DMS153 treated with DMSO at 0.1 percent for 48 hours (cell line): ENCODE measurements at regions not wholly inside any gene's neighbourhood (a gene's known extent, or its start where the extent isn't known, plus 50 kb on each side); places are given as distances from the start of the nearest gene placed in this dataset.
"Not testable (repeated sequence)": the region's sequence is repeated elsewhere in the genome, so short reads cannot be mapped to it uniquely, and the experiment has no call there.

Experiments used
- DNase-seq: peaks from one replicate; lab custom pipeline; 2025; ENCODE audit not compliant: unreplicated experiment; lab: John Stamatoyannopoulos, UW

DNA sequence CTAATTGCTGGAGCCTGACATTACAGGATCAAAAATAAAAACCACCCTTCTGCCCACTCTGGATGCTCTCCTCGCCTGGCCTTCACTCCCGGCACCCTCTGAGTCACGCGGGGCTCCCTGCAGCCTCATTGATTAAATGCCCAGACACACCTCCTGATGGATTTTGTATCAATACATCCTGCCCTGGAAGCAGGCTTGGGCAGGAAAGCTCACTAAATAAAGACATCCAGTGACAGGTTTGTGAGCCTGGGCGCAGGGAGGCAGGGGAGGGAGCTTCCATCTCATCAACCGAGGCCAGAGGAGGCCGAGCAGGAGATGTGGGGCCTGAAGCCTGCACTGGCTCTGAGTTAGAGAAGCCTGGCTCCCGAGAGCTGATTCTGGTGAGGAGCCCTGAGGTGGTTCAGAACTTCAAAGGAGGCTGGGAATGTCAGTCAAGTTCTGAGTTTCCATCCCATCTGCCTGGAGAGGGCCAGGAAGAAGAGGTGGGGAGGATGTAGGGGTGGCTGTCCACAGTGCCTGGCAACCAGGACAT lies 318.6 kb downstream of the ADGRD1 start:
- DNase-seq, result not testable (repeated sequence)

DNA sequence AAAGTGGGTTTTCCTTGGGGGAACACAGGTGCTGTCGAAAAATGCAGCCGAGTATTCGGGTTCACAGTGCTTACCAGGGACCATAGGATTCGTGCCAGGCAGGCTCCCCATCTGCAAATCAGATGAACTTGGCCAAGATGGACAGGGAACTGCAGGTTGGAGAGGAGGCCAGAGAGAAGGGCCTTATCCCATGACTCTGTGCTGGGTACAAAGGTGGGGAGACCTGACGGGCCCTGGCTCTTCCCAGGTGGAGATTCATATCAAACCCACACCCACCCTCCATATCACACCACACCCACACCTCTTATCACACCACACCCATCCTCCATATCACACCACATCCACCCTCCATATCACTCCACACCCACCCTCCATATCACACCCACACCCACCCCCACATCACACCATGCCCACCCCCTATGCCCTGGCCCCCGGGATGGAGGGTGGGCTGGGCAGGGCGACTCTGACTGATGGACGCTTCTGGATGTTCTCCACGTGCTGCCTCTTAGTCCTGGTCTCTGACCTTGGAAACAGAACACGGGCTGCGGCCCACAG lies 319.7 kb downstream of the ADGRD1 start:
- no peak for DNase-seq

DNA sequence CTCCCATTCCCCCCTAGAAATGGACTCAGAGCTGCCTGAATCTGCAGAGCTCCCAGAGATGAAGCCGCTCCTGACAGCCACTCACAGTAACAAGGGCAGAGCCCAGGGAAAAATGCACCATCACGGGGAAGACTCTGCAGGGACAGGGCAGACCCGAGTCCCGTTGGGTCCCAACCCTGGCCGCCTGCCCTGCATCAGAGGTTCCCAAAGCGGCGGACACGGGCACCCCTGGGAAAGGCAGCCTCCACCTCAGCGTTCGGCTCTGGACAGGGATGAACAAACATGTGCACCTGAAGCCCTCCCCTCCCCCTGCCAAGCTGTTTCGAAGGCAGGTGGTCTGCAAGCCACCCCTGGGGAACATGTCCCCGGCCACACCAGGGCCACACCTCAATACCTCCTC lies 320.4 kb downstream of the ADGRD1 start:
- no peak for DNase-seq

DNA sequence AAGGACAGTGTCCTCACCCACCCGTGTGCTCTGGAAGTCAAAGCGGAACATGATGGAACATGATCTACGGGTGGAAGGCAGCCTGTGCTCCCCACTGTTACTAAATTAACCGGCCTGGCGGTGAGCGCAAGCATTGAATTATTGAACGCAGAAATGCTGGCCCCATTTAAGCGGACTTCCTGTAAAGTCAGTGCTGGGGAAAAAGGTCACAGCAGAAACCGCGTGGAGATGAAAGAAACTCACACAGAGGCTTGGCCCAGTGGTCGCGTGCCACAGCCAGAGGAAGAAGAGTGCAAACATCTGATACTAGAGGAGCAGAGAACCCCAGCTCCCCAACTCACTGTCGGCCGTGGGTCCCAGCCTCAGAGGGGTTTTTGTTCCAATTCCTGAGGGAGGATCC lies 321.2 kb downstream of the ADGRD1 start:
- DNase-seq, result no peak

GRCh38 chr12:131275824-131276223 lies 322.1 kb downstream of the ADGRD1 start:
- no peak for DNase-seq

DNA sequence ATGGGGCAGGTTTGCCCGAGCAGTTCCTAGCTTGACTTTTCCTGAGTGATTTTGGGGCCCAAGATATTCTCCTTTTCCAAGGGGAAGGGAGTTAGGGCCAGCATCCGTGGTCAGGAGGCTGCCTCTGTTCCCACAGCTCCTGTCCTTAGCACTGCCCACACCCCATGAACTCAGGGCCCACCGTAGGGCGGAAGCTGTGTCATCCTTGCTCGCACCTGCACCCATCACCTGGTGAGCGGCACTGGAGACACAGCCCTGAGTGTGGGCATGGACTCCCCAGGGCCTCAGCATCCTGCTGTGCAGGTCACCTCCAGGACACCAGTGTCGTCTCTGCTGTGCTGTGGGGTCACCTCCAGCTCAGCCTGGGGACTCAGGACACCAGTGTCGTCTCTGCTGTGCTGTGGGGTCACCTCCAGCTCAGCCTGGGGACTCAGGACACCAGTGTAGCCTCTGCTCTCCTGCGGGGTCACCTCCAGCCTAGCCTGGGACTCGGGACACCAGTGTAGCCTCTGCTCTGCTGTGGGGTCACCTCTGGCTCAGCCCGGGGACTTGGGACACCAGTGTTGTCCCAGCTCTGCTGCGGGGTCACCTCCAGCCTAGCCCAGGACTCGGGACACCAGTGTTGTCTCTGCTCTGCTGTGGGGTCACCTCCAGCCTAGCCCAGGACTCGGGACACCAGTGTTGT lies 322.9 kb downstream of the ADGRD1 start:
- no peak for DNase-seq

DNA sequence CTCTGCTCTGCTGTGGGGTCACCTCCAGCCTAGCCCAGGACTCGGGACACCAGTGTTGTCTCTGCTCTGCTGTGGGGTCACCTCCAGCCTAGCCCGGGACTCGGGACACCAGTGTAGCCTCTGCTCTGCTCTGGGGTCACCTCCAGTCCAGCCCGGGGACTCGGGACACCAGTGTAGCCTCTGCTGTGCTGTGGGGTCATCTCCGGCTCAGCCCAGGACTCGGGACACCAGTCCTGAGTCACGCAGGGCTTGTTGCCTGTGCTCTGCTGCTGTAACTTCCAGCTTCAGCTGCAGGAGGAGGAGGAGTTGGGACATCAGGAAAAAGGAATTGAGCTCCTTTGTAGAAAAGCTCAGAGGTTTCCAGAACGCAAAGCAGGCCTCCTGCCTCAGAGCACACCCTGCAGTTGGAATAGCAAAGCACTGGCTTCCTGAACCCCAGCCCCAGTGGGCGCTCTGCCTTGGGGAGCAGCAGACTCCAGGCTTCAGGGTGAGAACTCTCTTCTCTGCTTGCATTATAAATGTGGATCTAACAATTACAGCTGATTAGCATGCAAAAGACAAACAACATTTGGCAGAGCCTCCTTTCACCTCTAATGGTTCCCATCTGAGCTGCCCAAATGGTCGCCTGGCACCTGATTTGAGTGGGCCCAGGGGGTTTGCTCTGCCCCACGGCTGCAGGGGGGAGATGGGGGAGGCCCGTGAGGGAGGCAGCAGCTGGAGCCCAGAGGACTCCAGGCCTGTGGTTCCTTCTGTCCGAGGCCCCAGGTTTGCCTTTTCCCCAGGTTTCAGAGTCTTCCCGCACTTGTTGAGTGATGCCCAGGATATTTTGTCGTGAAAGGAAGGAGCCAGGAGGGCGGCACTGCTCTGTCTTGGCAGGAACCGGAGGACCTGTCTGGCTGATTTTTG lies 323.7 kb downstream of the ADGRD1 start:
- not testable (repeated sequence) for DNase-seq

DNA sequence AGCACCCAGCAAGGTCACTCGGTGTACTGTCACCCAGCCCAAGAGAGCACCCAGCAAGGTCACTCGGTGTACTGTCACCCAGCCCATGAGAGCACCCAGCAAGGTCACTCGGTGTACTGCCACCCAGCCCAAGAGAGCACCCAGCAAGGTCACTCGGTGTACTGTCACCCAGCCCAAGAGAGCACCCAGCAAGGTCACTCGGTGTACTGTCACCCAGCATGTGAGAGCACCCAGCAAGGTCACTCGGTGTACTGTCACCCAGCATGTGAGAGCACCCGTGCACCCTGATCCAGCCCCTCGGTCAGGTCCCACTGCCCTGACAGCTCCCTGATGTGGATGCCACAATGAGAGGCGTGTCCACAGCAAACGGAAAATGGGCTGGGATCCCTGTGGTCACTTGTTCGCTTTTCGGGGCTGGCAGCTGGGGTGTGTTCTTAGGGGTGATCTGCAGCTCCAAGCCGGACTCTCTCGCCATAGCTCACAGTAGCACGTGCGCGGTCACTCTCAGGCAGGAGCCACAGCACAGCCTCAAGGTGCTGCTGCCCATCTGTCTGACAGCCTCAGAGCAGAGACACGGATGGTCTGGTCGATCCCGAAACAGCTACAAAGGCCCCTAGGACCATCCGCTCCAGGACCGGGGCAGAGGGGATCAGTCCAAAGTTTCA lies 324.9 kb downstream of the ADGRD1 start:
- DNase-seq, result not testable (repeated sequence)

DNA sequence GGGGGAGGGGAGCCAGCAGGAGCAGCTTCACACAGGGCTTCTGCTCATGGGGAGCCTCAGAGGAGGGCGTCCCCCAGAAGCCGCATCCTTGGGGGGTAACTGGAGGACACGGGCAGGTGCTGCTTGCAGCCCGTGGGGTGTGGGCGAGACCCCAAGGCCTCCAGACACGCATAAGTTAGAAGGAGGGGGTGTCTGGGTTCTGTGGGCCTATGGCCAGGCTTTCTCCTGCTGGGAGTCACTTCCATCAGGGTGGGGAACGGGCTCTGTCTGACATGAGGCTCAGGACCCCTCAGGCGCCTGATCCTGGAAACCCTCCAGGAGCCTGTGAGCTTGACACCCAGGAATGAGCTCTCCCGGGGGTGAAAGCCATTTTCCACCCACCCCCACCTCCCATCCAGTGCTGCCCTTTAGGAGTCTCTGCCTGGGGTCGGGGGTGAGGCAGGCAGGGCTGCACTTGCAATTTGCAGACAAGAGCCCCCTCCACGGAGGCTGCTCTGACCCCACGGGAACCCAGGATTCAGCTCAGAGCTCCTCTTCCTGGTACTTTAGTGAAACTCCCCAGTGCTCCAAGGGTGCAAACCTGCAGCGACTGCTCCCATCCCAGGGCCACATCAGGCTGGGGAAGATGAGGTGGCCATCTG lies 325.7 kb downstream of the ADGRD1 start:
- DNase-seq, result no peak

GRCh38 chr12:131280426-131280825 lies 326.7 kb downstream of the ADGRD1 start:
- no peak for DNase-seq

GRCh38 chr12:131281016-131281415 lies 327.3 kb downstream of the ADGRD1 start:
- DNase-seq, result no peak

DNA sequence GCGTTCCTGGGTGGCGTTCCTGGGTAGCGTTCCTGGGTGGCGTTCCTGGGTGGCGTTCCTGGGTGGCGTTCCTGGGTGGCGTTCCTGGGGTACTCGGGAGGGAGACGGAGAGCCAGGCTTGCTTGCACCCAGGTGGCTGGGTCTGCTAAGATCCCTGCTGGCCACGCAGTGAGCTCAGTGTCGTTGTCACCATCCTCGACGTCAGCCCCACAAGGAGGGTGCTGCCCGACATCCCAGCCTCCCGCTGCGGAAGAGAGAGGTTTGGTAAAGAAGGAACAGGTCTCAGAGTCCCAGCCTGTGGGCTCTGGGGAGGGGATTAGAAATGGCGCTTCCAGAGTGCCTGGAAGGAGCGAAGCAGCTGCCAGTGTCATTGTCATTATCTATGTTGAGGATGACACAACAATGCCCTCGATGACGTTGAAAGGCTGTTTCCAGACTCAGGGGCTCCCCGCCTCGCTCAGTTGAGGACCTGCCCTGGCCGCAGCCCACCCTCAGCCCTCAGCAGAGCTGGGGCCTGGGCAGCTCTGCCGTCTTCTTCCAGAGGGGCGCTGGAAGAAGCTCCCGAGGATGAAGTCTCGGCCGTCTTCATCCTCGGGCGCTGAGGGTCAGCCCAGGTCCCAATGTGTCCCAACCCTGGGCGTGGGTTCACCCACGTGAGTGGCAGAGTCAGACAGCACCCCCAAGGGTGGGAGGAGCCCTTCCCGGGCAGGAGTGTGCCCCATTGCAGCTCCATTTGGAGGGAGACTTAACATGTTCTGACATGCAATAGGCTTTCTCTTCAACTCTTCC lies 328.8 kb downstream of the ADGRD1 start:
- DNase-seq, result no peak

GRCh38 chr12:131283191-131283861 lies 329.6 kb downstream of the ADGRD1 start:
- DNase-seq, result no peak

DNA sequence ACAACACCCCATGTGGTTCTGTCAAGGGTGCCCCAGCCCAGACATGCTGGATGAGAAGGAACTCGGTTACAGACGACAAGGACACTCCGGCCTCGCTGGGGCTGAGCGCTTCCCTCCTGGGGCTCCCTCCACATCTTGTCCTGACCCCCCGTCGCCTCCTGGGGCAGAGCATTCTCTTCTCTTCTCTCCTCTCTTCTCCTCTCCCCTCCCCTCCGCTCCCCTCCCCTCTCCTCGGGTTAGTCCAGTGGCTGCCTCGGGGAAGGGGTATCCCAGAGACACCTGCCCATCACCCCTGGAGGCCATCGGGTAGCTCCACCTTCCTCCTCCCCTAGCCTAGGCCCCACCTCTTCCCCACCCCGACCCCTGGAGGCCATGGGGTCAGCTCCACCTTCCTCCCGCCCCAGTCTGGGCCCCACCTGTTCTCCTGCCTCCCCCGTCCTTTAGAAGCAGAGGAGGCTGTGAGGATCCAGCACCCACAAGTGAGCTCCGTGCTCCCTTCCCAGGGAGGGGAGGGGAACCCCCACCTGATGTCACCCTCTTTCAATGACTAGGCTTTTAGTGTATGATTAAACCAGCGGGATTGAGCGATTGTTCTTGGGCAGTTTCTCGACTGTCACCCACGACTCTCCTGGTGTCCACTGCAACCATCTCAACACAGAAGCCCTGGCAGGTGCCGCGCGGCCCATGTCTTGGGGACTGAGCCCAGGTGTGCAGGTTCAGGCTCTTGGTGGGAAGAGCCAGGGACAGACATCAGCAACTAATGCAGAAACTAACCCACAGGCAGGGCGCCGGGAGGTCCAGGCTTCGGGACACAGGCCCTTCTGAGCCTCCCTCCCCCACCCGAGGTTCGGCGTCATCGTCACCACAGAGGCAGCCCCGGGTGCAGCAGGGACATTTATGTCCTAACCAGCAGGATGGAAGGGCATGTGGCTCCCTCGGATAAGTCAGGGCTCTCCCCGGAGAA lies 330.4 kb downstream of the ADGRD1 start:
- not testable (repeated sequence) for DNase-seq

GRCh38 chr12:131284954-131285904 lies 331.5 kb downstream of the ADGRD1 start:
- not testable (repeated sequence) for DNase-seq

DNA sequence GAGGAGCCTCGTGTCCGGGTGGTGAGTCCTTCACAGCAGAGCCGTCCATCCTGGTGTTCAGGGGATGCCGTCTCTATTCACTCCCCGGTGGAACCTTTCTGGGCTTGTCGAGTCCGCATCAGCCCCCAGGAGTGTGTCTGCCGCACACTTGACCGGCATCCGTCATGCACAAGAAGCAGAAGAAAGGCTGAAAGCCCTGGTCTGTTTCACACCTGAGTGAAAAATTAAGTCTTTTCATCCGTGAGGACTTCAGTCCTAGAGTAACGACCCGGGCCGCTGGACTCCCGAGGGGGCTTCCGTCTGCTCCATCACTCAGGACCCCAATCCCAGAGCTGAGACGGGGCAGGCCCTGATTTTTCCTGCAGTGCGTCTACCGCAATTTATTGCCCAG lies 332.2 kb downstream of the ADGRD1 start:
- DNase-seq, result not testable (repeated sequence)

DNA sequence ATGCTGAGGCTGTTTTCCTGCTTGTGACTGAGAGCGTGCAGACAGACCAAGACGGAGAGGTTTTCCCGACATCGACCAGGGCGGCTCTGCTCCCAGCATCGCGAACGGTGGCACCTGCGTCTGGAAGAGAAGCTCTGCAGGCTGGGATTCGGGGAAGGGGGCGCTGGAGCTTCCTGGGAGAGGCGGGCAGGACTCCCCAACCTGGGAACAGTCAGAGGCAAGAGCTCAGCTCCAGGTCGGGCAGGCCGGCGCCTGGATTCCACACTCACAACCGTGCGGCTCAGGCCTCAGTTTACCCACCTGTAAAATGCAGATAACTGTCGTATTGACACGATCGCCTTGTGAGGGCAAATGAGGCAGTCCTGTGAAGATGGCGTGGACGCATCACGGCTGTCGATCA lies 332.6 kb downstream of the ADGRD1 start:
- not testable (repeated sequence) for DNase-seq
